HG03378 (cell line): ENCODE measurements at regions not wholly inside any gene's neighbourhood (a gene's known extent, or its start where the extent isn't known, plus 50 kb on each side); places are given as distances from the start of the nearest gene placed in this dataset.
"Not testable (repeated sequence)": the region's sequence is repeated elsewhere in the genome, so short reads cannot be mapped to it uniquely, and the experiment has no call there.

Source experiments
- ATAC-seq: cut with Tn5 transposase; IDR thresholded peaks from one replicate; pipeline ENCODE4 v1.9.1; 2021; ENCODE audit warnings: mild to moderate bottlenecking, moderate library complexity; ENCODE audit not compliant: unreplicated experiment

- ATAC-seq = no peak
These were observed 76.7 kb upstream of the CAPRIN1 start for GRCh38 chr11:33974804-33975203.

GRCh38 chr11:33971530-33971929 is 79.7 kb upstream of the LMO2 start:
- ATAC-seq = not testable (repeated sequence)

GRCh38 chr11:33970984-33971466 is 79.1 kb upstream of the LMO2 start:
- no peak for ATAC-seq

- ATAC-seq = no peak
These were observed 75.6 kb upstream of the LMO2 start for GRCh38 chr11:33967451-33967850.

DNA sequence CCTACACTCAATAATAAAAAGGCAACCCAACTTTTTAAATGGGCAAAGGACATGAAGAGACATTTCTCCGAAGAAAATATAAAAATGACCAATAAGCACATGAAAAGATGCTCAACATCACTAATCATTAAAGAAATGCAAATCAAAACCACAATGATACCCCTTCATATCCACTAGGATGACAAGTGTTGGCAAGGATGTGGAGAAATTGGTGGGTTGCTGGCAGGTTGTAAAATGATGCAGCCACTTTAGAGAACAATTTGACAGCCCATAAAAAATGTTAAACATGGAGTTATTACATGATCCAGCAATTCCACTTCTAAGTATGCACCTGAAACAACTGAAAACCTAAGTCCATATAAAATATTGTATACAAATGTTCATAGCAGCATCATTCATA is 73.2 kb upstream of the LMO2 start:
- ATAC-seq = no peak

DNA sequence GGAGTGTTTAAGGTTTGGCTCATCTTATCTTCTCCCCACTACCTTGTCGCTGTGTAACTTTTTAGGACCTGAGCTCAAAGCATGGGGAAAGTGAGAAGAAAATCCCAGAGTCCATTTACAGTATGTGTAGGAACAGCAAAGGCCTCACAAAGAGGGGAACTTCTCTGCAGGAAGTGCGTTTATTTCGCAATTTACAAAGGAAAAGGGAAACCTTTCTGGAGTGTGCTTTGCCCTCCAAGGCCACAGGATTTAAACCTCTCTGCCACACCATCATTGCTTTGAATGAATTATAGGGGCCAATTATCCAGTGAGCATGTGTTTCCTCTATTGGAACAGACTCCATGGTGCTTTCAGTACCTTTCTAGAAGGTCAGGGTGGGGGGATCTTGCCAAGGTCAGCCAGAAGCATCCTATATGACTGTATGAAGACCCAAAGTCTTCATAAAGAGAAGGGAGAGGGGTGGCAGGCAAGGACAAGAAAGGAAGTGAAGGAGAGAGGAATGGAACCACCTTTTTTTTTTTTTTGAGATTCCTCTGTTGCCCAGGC is 68.1 kb upstream of the LMO2 start:
- no peak for ATAC-seq

GRCh38 chr11:33957304-33957917 is 65.5 kb upstream of the LMO2 start:
- no peak for ATAC-seq

DNA sequence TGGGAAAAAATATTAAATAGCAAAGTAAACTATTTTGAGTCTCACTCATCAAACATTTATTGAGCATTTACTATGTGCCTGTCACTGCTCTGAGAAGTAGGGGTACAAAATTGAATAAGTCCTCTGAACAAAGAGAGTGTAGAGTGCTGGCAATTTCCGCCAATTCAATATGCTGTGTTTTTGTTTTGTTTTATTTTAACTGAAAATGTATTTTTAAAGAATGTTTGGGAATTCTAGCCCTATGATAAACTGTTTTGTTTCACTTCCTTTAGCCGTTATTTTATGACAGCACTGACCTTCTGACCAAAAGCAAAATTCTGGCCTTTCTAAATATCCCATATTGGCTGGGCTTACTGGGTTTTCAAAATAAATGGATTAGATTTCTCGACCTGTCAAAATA is 64.7 kb upstream of the LMO2 start:
- no peak for ATAC-seq

- ATAC-seq = no peak
These were observed 61.4 kb upstream of the LMO2 start for GRCh38 chr11:33953289-33953688.

- no peak for ATAC-seq
These were observed 60.9 kb upstream of the LMO2 start for GRCh38 chr11:33952805-33953204.

DNA sequence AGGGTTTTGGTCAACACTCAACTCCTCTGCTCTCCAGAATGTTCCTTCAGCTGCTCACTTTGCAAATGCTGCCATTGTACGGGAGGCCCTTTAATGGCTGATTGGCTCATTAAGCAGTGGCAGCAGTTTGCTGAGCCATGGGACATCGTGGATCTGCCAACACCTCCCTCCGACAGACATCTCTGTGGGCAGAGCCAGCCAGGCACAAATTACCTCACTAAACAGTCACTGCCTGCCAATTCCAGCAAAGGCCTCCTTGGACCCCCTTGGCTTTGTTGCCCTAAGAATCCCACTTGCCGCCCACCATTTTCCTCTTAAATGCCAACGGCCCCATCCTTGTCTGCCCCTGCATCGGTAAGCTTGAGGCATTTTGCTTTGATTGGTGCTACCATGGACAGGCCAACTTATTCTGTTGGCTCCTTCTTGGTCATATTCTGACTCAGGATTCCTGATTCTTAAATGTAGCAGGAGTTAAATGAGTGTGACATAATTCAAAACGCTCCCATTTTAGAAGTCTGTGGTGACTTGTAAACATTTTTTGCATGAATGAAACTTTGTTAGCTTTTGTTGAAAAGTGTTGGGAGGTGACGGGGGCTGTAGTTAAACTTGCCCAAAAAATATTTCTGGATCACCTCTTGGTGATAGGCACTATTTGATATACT is 57.5 kb upstream of the LMO2 start:
- ATAC-seq = no peak

DNA sequence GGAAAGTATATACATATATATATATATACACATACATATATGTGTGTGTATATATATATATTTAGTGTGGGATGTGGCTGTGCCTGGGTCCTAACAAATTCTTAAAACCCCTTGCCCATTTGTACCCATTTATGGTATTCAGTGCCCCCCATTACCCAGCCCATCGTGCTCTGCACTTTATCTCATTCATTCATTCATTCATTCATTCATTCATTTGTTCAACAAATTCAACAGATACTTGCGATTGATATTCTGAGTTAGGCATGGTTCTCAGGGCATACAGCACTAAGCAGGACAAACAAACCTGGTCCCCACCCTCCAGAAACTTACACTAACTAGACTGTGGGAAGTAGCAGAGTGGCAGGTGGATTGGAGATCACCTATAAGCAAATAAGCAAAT is 56.6 kb upstream of the LMO2 start:
- ATAC-seq = no peak

GRCh38 chr11:33947918-33948317 is 56.0 kb upstream of the LMO2 start:
- not testable (repeated sequence) for ATAC-seq

GRCh38 chr11:33946930-33947329 is 55.1 kb upstream of the LMO2 start:
- ATAC-seq = no peak

DNA sequence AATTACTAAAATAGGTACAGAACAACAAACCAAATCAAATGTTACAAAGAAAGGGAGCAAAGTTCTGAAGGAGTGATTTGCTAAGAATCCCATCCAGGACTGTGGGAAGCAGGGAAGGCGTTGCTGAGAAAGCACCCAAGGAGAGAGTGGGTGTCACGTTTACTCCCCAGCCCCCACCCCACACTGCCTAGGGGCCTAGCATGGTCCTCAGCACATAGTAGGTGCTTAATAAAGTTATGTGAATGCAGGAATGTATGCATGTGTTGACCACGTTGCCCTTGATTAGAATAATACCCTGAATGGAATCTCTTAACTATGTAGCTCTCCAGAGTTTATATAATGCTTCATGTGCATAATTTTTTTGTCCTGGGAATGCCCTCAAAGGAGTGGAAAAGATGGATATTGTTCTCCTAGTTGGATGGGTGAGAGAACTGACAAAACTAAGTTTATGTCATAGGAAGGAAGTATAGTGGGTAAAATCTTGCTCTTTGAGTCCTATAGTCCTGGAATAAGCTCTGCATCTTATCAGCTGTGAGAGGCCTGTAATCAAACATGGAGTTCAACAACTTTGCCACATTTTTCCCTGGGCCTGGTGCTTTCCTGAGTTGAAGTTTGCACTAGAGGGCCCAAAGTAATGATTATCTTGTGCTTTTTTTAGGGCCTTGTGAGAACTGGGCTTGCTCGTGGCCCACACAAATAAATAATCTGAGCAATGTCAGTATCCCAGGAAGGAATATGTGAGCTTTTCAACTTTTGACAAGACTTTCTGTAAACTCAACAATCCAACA is 53.8 kb upstream of the LMO2 start:
- ATAC-seq = no peak

- ATAC-seq = no peak
These were observed 53.0 kb upstream of the LMO2 start for GRCh38 chr11:33944693-33945424.

DNA sequence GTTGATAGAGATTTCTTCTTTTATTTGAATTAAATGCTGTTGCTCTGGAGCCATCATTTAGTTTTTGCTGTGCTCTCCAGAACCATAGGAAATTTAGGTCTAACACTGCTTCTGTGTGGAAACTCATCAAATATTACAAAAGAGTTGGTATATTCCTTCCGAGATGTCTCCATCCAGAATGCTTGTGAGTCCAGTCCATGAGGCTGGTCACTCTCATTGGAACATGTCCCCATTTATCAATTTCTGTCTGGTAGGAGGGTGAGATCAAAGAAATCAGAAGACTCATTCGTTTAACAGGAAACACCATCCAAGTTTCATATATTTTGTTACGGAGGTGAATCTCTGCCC is 52.4 kb upstream of the LMO2 start:
- no peak for ATAC-seq

GRCh38 chr11:33942954-33943353 is 51.1 kb upstream of the LMO2 start:
- ATAC-seq = peak; percentile 62

- ATAC-seq = no peak
These were observed 49.8 kb upstream of the LMO2 start for GRCh38 chr11:33941637-33942160.
